RWPE2 (cell line): ENCODE measurements at regions not wholly inside any gene's neighbourhood (a gene's known extent, or its start where the extent isn't known, plus 50 kb on each side); places are given as distances from the start of the nearest gene placed in this dataset.

Experiments used
- ATAC-seq: fragments of 200-7000 bp; cut with Tn5 transposase; 3 replicates; pipeline ENCODE4 v1.9.1; 2021; ENCODE audit warnings: low read depth
- DNase-seq: peaks from one replicate; pipeline ENCODE4 v3.0.0-alpha.2; 2020; ENCODE audit warnings: low spot score
- H3K27ac ChIP-seq: fragments of 450-650 bp; 2 replicates; pipeline ENCODE4 v1.5.1; 2017; ENCODE audit warnings: mild to moderate bottlenecking; ENCODE audit not compliant: poor library complexity, severe bottlenecking
- H3K27me3 ChIP-seq: fragments of 250-450 bp; sonication (Bioruptor Pico); 2 replicates; pipeline ENCODE4 v1.5.1; 2021; ENCODE audit warnings: mild to moderate bottlenecking, moderate library complexity; ENCODE audit not compliant: insufficient read depth, poor library complexity, severe bottlenecking
- H3K36me3 ChIP-seq: fragments of 250-450 bp; sonication (Bioruptor Pico); 2 replicates; pipeline ENCODE4 v1.5.1; 2020; ENCODE audit warnings: low read depth, mild to moderate bottlenecking, moderate library complexity
- H3K4me1 ChIP-seq: fragments of 250-450 bp; sonication (Bioruptor Pico); 2 replicates; pipeline ENCODE4 v1.5.1; 2021; ENCODE audit warnings: mild to moderate bottlenecking, moderate library complexity; ENCODE audit not compliant: insufficient read depth, poor library complexity, severe bottlenecking
- H3K4me3 ChIP-seq: fragments of 250-450 bp; sonication (Bioruptor Pico); 2 replicates; pipeline ENCODE4 v1.5.1; 2021; ENCODE audit warnings: mild to moderate bottlenecking, moderate library complexity; ENCODE audit not compliant: severe bottlenecking
- H3K9me3 ChIP-seq: fragments of 250-450 bp; sonication (Bioruptor Pico); 2 replicates; pipeline ENCODE4 v1.5.1; 2021; ENCODE audit warnings: mild to moderate bottlenecking, moderate library complexity; ENCODE audit not compliant: severe bottlenecking
- CTCF ChIP-seq: fragments of 450-650 bp; IDR thresholded peaks from one replicate; pipeline ENCODE4 v1.5.1; 2017; ENCODE audit warnings: mild to moderate bottlenecking, moderate library complexity; ENCODE audit not compliant: poor library complexity, severe bottlenecking

- Histone ChIP-seq H3K9me3 (no peaks in the 10 kb centered on the region), H3K27ac (peak overlapping the region; percentile 93), H3K36me3 (no peaks in the 10 kb centered on the region), H3K4me3 (no peak overlapping the region), H3K4me1 (peaks cover 36% of the 10 kb centered on the region), H3K27me3 (no peaks in the 10 kb centered on the region)
- TF ChIP-seq CTCF: no peak
- peak; percentile 13 for ATAC-seq
- no peak for DNase-seq
These were observed 1142.1 kb downstream of the CNTNAP5 start for GRCh38 chr2:125167152-125167551.

GRCh38 chr2:125167820-125168219 is 1142.7 kb downstream of the CNTNAP5 start:
- no peaks in the 10 kb centered on the region for H3K27me3 ChIP-seq
- peaks cover 36% of the 10 kb centered on the region for H3K4me1 ChIP-seq
- peak; percentile 89 for ATAC-seq
- H3K36me3 ChIP-seq: no peaks in the 10 kb centered on the region
- TF ChIP-seq CTCF: no peak
- no peaks in the 10 kb centered on the region for H3K9me3 ChIP-seq
- H3K27ac ChIP-seq: peak overlapping the region; percentile 93
- no peak for DNase-seq
- no peak overlapping the region for H3K4me3 ChIP-seq

GRCh38 chr2:125168442-125168841 is 1143.4 kb downstream of the CNTNAP5 start:
- Histone ChIP-seq H3K36me3 (no peaks in the 10 kb centered on the region), H3K27ac (peak overlapping the region; percentile 93), H3K9me3 (no peaks in the 10 kb centered on the region), H3K27me3 (no peaks in the 10 kb centered on the region), H3K4me1 (peaks cover 36% of the 10 kb centered on the region), H3K4me3 (no peak overlapping the region)
- no peak for TF ChIP-seq CTCF
- no peak for DNase-seq
- peak; percentile 63 for ATAC-seq

GRCh38 chr2:125169022-125169763 is 1144.1 kb downstream of the CNTNAP5 start:
- TF ChIP-seq CTCF: no peak
- Histone ChIP-seq H3K9me3 (no peaks in the 10 kb centered on the region), H3K4me1 (peaks cover 36% of the 10 kb centered on the region), H3K27me3 (no peaks in the 10 kb centered on the region), H3K4me3 (no peak overlapping the region), H3K27ac (peak overlapping the region; percentile 93), H3K36me3 (no peaks in the 10 kb centered on the region)
- no peak for DNase-seq
- peak; percentile 30 for ATAC-seq

GRCh38 chr2:125169764-125170146 is 1144.7 kb downstream of the CNTNAP5 start:
- peaks cover 36% of the 10 kb centered on the region for H3K4me1 ChIP-seq

More at GRCh38 chr2:125169764-125170146, 1144.7 kb downstream of the CNTNAP5 start:
- peak overlapping the region; percentile 93 for H3K27ac ChIP-seq
- ATAC-seq (no peak), DNase-seq (no peak)
- H3K36me3 ChIP-seq: no peaks in the 10 kb centered on the region
- no peaks in the 10 kb centered on the region for H3K9me3 ChIP-seq
- no peaks in the 10 kb centered on the region for H3K27me3 ChIP-seq
- TF ChIP-seq CTCF: no peak
- no peak overlapping the region for H3K4me3 ChIP-seq
